HG03060 (cell line): ENCODE measurements at regions not wholly inside any gene's neighbourhood (a gene's known extent, or its start where the extent isn't known, plus 50 kb on each side); places are given as distances from the start of the nearest gene placed in this dataset.

Source experiments
- ATAC-seq: cut with Tn5 transposase; IDR thresholded peaks from one replicate; pipeline ENCODE4 v1.9.1; 2021; ENCODE audit warnings: low read depth, moderate number of reproducible peaks; ENCODE audit not compliant: unreplicated experiment

GRCh38 chr10:78494179-78494578 lies 460.5 kb downstream of the RPS24 start:
- ATAC-seq = no peak

GRCh38 chr10:78502210-78502936 lies 468.7 kb downstream of the RPS24 start:
- ATAC-seq = no peak

- ATAC-seq = no peak
Observed at GRCh38 chr10:78504181-78504580, 470.5 kb downstream of the RPS24 start.

GRCh38 chr10:78505657-78506056 lies 472.0 kb downstream of the RPS24 start:
- ATAC-seq = no peak

- ATAC-seq = no peak
Observed at GRCh38 chr10:78506614-78507013, 473.0 kb downstream of the RPS24 start.

GRCh38 chr10:78507510-78508160 lies 474.0 kb downstream of the RPS24 start:
- ATAC-seq = no peak

GRCh38 chr10:78508955-78509748 lies 475.5 kb downstream of the RPS24 start:
- ATAC-seq = no peak

GRCh38 chr10:78510566-78511323 lies 477.1 kb downstream of the RPS24 start:
- ATAC-seq = no peak

- no peak for ATAC-seq
Observed at GRCh38 chr10:78511324-78512204, 477.9 kb downstream of the RPS24 start.

- ATAC-seq = no peak
Observed at GRCh38 chr10:78512205-78512550, 478.5 kb downstream of the RPS24 start.

GRCh38 chr10:78513330-78513729 lies 479.7 kb downstream of the RPS24 start:
- no peak for ATAC-seq

- no peak for ATAC-seq
Observed at GRCh38 chr10:78513986-78514385, 480.3 kb downstream of the RPS24 start.

- ATAC-seq = no peak
Observed at GRCh38 chr10:78514459-78514858, 480.8 kb downstream of the RPS24 start.

- no peak for ATAC-seq
Observed at GRCh38 chr10:78515038-78515872, 481.6 kb downstream of the RPS24 start.

- no peak for ATAC-seq
Observed at GRCh38 chr10:78515873-78516153, 482.1 kb downstream of the RPS24 start.

GRCh38 chr10:78516236-78516635 lies 482.6 kb downstream of the RPS24 start:
- ATAC-seq = no peak

GRCh38 chr10:78516756-78517155 lies 483.1 kb downstream of the RPS24 start:
- ATAC-seq = no peak

- no peak for ATAC-seq
Observed at GRCh38 chr10:78518224-78518623, 484.6 kb downstream of the RPS24 start.

GRCh38 chr10:78520737-78521430 lies 487.2 kb downstream of the RPS24 start:
- ATAC-seq = no peak
